HuH-7.5 (cell line): ENCODE measurements at regions not wholly inside any gene's neighbourhood (a gene's known extent, or its start where the extent isn't known, plus 50 kb on each side); places are given as distances from the start of the nearest gene placed in this dataset.
"Not testable (repeated sequence)": the region's sequence is repeated elsewhere in the genome, so short reads cannot be mapped to it uniquely, and the experiment has no call there.

Experiments used
- DNase-seq: peaks from one replicate; pipeline ENCODE4 v3.0.0; 2011; ENCODE audit warnings: low spot score

DNA sequence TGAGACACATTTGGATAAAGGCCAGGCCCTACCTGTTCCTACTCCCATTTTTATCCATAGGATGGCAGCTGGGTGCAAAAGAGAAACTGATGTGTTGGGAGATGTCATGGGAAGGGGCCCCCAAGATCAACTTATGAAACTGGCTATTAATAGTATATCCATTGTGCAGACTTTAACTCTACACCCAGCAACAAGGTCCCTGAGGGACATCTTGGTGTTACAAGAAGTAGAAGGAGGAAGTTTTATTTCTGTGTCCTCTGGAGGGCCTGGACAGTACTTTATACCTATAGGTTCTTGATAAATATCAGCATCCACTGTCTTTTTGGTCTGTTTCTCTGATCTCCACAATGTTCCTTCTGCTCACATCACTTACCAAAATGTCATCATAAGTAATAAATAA, 84.6 kb downstream of the BTG1 start:
- no peak for DNase-seq

- no peak for DNase-seq
Measured at GRCh38 chr12:92059960-92060359, 85.7 kb downstream of the BTG1 start.

GRCh38 chr12:92058664-92059063, 87.0 kb downstream of the BTG1 start:
- no peak for DNase-seq

DNA sequence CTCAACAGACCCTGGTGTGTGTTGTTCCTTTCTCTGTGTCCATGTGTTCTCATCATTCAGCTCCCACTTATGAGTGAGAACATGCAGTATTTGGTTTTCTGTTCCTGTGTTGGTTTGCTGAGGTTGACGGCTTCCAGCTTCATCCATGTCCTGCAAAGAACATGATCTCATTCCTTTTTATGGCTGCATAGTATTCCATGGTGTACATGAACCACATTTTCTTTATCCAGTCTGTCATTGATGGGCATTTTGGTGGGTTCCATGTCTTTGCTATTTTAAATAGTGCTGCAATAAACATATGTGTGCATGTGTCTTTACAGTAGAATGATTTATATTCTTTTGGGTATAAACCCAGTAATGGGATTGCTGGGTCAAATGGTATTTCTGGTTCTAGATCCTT, 88.9 kb downstream of the BTG1 start:
- not testable (repeated sequence) for DNase-seq

GRCh38 chr12:92056290-92056689, 89.4 kb downstream of the BTG1 start:
- no peak for DNase-seq

- no peak for DNase-seq
Measured at GRCh38 chr12:92055877-92056276, 89.8 kb downstream of the BTG1 start.

DNA sequence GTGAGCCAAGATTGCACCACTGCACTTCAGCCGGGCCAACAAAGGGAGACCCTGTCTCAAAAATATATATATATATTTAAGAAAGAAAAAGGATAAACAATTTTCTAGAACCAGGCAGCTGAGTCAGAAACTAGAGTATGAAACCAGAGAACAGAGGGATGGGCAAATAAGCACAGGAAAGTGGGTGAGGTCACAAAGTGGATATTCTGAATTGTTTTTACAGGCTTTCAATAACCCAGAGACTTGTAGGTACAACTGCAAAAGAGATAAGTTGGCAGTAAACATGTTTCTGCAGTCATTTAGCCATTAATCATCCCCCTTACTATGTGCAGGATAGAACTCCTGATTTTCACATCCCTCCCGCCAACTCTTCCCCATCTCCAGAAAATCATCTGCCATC, 94.2 kb downstream of the BTG1 start:
- no peak for DNase-seq

- no peak for DNase-seq
Measured at GRCh38 chr12:92049403-92049802, 96.2 kb downstream of the BTG1 start.

GRCh38 chr12:92047393-92047826, 98.2 kb downstream of the BTG1 start:
- DNase-seq: no peak

GRCh38 chr12:92046557-92047392, 98.9 kb downstream of the BTG1 start:
- no peak for DNase-seq

GRCh38 chr12:92045852-92046251, 99.8 kb downstream of the BTG1 start:
- no peak for DNase-seq

DNA sequence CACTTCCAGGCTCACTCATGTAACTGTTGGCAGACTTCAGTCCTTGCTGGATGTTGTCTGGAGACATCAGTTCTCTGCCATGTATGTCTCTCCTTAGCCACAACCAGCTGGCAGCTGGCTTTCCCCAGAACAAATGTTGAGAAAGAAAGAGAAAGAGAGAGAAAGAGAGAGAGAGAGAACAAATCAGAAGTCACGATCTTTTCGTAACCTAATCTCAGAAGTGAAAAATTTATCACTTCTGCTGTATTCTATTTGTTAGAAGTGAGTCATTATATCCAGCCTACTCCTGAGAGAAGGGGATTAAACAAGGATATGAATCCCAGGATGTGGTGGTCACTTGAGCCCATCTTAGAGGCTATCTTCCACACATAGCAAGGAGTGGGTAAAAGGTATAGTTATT, 101.2 kb downstream of the BTG1 start:
- DNase-seq: no peak

DNA sequence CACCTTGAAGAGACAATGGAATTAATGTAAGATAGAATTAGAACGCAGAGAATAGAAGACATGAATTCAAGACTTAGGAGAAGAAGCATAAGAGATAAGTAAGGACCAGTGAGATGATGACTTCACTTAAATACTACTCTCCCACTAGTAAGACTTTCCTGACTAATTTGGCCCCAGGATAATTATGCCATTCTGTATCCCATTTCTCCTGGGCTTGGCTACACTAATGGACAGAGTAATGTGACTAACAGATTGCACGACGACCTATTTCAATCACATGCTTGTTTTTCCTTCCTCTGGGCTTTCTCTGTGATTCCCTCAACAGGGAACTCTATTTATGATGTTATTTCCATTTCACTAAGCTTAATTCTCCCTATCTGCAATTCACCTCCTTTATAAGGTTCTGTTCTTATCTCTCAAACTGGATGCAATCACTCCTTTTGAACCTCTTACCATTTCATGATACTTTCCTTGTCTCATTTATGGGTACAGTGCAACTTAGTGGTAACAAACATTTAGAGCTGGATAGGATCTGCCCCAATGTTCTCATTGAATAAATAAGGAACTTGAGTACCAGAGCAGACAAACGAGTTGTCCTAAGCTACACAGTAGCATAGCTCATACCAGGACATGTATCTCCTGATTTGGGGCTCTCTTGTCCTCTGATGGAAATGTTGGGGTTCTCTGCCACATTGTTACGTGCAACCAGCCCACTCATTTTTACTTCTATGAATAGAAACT, 102.7 kb downstream of the BTG1 start:
- DNase-seq: no peak

DNA sequence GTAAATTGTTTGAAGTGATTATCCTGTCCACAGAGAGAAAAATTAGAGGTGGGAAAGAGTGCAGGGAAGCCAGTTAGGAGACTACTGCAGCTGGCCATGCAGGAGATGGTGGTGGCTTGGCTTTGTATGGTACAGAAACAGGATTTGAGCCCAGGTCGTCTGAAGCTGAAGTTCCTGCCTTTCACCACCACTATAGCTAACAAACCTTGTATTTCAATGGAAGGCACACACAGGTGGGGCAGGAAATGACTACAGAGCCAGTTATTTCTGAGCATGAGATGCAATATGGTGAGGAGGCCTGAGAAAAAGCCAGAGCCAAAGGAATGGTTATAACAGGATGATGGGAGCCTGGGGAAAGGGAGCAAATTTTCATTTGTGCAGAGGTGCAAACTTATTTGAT, 103.9 kb downstream of the BTG1 start:
- no peak for DNase-seq

- DNase-seq: no peak
Measured at GRCh38 chr12:92039046-92039445, 106.6 kb downstream of the BTG1 start.

- no peak for DNase-seq
Measured at GRCh38 chr12:92038476-92038875, 107.2 kb downstream of the BTG1 start.

GRCh38 chr12:92036771-92037453, 108.7 kb downstream of the BTG1 start:
- DNase-seq: no peak

DNA sequence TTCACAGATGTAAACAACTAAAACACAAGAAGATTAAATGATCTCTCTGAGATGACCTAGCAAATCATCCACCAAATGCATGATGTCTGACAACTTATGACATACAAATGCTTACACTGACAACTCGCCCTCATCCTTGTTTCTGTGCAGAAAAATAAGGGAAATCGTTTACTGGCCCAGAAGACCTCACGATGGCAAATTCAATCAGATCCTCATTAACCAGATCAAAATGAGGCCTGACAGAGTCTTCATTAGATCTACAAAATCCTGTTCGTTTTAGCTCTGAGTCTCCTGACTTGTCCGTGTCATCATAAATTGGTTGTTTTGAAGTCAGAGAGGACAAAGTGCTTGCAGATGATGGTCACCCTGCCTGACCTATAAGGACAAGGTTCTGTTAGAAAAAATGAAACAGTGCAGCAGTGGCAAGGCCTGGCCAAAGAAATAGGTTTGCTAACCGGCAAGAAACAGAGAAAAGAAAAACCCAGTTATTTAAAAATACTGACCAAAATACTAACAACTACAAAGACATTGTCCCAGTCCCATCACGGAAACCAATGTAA, 109.5 kb downstream of the BTG1 start:
- no peak for DNase-seq

DNA sequence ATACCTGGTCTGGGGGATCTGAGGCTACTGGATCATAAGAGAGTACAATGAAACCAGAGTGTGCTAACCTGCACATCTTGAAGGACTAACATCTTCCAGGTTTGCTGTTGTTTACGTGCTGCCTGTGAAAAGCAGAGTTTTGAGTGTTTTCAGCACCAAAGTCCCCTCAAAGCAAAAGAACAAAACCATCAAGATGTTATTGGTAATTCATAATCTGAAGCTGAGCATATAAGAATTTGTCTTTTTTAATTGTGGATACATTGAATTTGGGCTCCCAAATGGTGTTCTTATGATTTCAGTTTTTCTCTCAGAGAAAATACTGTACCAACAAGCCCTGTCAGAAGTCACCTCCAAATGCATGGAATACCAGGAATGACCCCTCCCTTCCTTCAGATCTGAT, 110.2 kb downstream of the BTG1 start:
- DNase-seq: no peak

- no peak for DNase-seq
Measured at GRCh38 chr12:92034858-92035401, 110.7 kb downstream of the BTG1 start.

DNA sequence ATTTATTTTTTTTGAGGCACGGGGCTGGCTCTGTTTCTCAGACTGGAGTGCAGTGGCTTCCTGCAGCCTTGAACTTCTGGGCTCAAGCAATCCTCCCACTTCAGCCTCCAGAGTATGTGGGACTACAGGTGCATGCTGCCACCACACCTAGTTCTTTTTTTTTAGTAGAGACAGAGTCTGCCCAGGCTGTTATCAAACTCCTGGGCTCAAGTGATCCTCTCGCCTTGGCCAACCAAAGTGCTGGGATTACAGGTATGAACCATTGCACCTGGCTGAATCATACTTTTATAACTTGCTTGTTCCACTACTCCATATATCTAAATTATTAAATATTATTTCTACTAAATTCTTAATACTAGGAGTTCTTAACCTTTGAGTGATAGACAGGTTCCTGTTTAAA, 111.6 kb downstream of the BTG1 start:
- no peak for DNase-seq

GRCh38 chr12:92032965-92033364, 112.7 kb downstream of the BTG1 start:
- DNase-seq: no peak
